Hepatocyte (in vitro differentiated cells): ENCODE measurements at regions not wholly inside any gene's neighbourhood (a gene's known extent, or its start where the extent isn't known, plus 50 kb on each side); places are given as distances from the start of the nearest gene placed in this dataset.

ENCODE experiments used
- CTCF ChIP-seq: fragments of 200-600 bp; sonication (generic); IDR thresholded peaks from 2 replicates; pipeline ENCODE4 v1.5.1; 2016; ENCODE audit warnings: antibody characterized with exemption, mild to moderate bottlenecking; ENCODE audit not compliant: poor library complexity
- EZH2phosphoT487 ChIP-seq: fragments of 200-600 bp; sonication (generic); IDR thresholded peaks from one replicate; pipeline ENCODE4 v1.6.1; 2018; ENCODE audit warnings: antibody characterized with exemption, mild to moderate bottlenecking, low read depth, moderate library complexity; ENCODE audit not compliant: unreplicated experiment, severe bottlenecking

GRCh38 chr9:30582240-30582639 lies 1802.2 kb upstream of the ACO1 start:
- TF ChIP-seq CTCF (no peak), EZH2phosphoT487 (no peak)
